Left lung (tissue), 4 donors: ENCODE measurements at regions not wholly inside any gene's neighbourhood (a gene's known extent, or its start where the extent isn't known, plus 50 kb on each side); places are given as distances from the start of the nearest gene placed in this dataset.

Source experiments
- ATAC-seq: fragments of 200-7000 bp; cut with Tn5 transposase; one replicate; pipeline ENCODE4 v1.9.1; 2020; ENCODE audit warnings: moderate library complexity
- DNase-seq, 4 donors: peaks; one replicate each; pipeline ENCODE4 v3.0.0-alpha.2; 2013 to 2020
- H3K27ac ChIP-seq, 2 donors: fragments of 200-600 bp; sonication (generic) in 1 of 2; one replicate each; pipeline versions ENCODE4 v1.5.0 to v1.8.0; 2020 to 2021
- H3K27me3 ChIP-seq, 2 donors: fragments of 200-600 bp; sonication (generic) in 1 of 2; one replicate each; pipeline versions ENCODE4 v1.5.0 to v1.8.0; 2020 to 2021
- H3K36me3 ChIP-seq, 2 donors: fragments of 200-600 bp; sonication (generic) in 1 of 2; one replicate each; pipeline versions ENCODE4 v1.5.0 to v1.8.0; 2020 to 2021
- H3K4me1 ChIP-seq, 2 donors: fragments of 200-600 bp; one replicate each; pipeline ENCODE4 v1.8.0; 2021
- H3K4me3 ChIP-seq, 2 donors: fragments of 200-600 bp; sonication (generic) in 1 of 2; one replicate each; pipeline versions ENCODE4 v1.5.0 to v1.8.0; 2020 to 2021; ENCODE audit warnings: mild to moderate bottlenecking in 1 of 2
- H3K9me3 ChIP-seq, 2 donors: fragments of 200-600 bp; sonication (generic) in 1 of 2; one replicate each; pipeline versions ENCODE4 v1.5.0 to v1.8.0; 2020 to 2021
- CTCF ChIP-seq, 2 donors: fragments of 200-600 bp; sonication (generic) in 1 of 2; IDR thresholded peaks; one replicate each; pipeline versions ENCODE4 v1.5.0 to v1.8.0; 2021; ENCODE audit warnings: antibody characterized with exemption in 2 of 2
- intact Hi-C, 2 donors: fragments of 100-400 bp; cut with DNase I; formaldehyde crosslinking; loops; one replicate each; pipeline versions ENCODE4 v1.11.2 to v1.14.2; 2022
- donor health status: DM: no; HTN: yes; CAD: no.
- donor health status: DM: no; HTN: no; CAD: no.

- Histone ChIP-seq H3K36me3 (no peaks in the 10 kb centered on the region), H3K4me1 (no peaks in the 10 kb centered on the region), H3K9me3 (peaks cover 0 to 7% of the 10 kb centered on the region in 2 donors), H3K27ac (no peak overlapping the region), H3K4me3 (no peak overlapping the region), H3K27me3 (no peaks in the 10 kb centered on the region)
- DNase-seq (no peak), ATAC-seq (no peak)
- TF ChIP-seq CTCF (IDR thresholded peaks at IDR 0.05): no peak
- intact Hi-C loops: no loop called here
These were observed 1098.1 kb upstream of the CELF4 start for GRCh38 chr18:38663682-38664081.

GRCh38 chr18:38663270-38663669 is 1097.7 kb upstream of the CELF4 start:
- DNase-seq: no peak
- Histone ChIP-seq H3K4me1 (no peaks in the 10 kb centered on the region), H3K27ac (no peak overlapping the region), H3K4me3 (no peak overlapping the region), H3K9me3 (peaks cover 0 to 3% of the 10 kb centered on the region in 2 donors), H3K36me3 (no peaks in the 10 kb centered on the region), H3K27me3 (no peaks in the 10 kb centered on the region)
- ATAC-seq: no peak
- intact Hi-C loops: no loop called here
- TF ChIP-seq CTCF (IDR thresholded peaks at IDR 0.05): no peak

GRCh38 chr18:38654946-38655345 is 1089.3 kb upstream of the CELF4 start:
- intact Hi-C loops: no loop called here
- TF ChIP-seq CTCF (IDR thresholded peaks at IDR 0.05): no peak
- Histone ChIP-seq H3K9me3 (peaks cover 0 to 3% of the 10 kb centered on the region in 2 donors), H3K27me3 (no peaks in the 10 kb centered on the region), H3K36me3 (no peaks in the 10 kb centered on the region), H3K4me1 (no peaks in the 10 kb centered on the region), H3K27ac (no peak overlapping the region), H3K4me3 (no peak overlapping the region)
- DNase-seq (no peak), ATAC-seq (no peak)

- DNase-seq (no peak), ATAC-seq (no peak)
- no peak overlapping the region for H3K4me3 ChIP-seq
- H3K27ac ChIP-seq: no peak overlapping the region
- TF ChIP-seq CTCF (IDR thresholded peaks at IDR 0.05): no peak
- peaks cover 0 to 3% of the 10 kb centered on the region in 2 donors for H3K9me3 ChIP-seq
- no peaks in the 10 kb centered on the region for H3K27me3 ChIP-seq
- no peaks in the 10 kb centered on the region for H3K4me1 ChIP-seq
- no peaks in the 10 kb centered on the region for H3K36me3 ChIP-seq
- intact Hi-C loops: no loop called here
These were observed 1086.1 kb upstream of the CELF4 start for GRCh38 chr18:38651736-38652135.

- no peak overlapping the region for H3K4me3 ChIP-seq
- no peaks in the 10 kb centered on the region for H3K9me3 ChIP-seq
- no peak for TF ChIP-seq CTCF (IDR thresholded peaks at IDR 0.05)
- intact Hi-C loops: no loop called here
- no peaks in the 10 kb centered on the region for H3K27me3 ChIP-seq
- no peaks in the 10 kb centered on the region for H3K4me1 ChIP-seq
- ATAC-seq: no peak
- DNase-seq: no peak
- H3K36me3 ChIP-seq: no peaks in the 10 kb centered on the region
- H3K27ac ChIP-seq: no peak overlapping the region
These were observed 1082.6 kb upstream of the CELF4 start for GRCh38 chr18:38648179-38648578.
